ENCODE measurements at regions not wholly inside any gene's neighbourhood (a gene's known extent, or its start where the extent isn't known, plus 50 kb on each side); places are given as distances from the start of the nearest gene placed in this dataset.

GRCh38 chr18:47334966-47335365 is 83.5 kb upstream of the SKOR2 start:
- TF ChIP-seq CTCF (IDR thresholded peaks at IDR 0.05), result no peak
- no peak for TF ChIP-seq EZH2phosphoT487 (IDR thresholded peaks at IDR 0.05)
